ENCODE measurements at regions not wholly inside any gene's neighbourhood (a gene's known extent, or its start where the extent isn't known, plus 50 kb on each side); places are given as distances from the start of the nearest gene placed in this dataset.

GRCh38 chr2:31666878-31667277, 86.1 kb upstream of the SRD5A2 start:
- no peak overlapping the region for H3K23ac ChIP-seq (ENCODE audit: insufficient read length, low read depth, low read length)
- Mint-ChIP-seq H3K36me3 (ENCODE audit: insufficient read depth in 1 of 3, low read depth in 3 of 3) (no peaks in the 10 kb centered on the region), H3K27ac (no peak overlapping the region), H3K9me3 (peaks cover 0 to 10% of the 10 kb centered on the region in 2 experiments; a peak in 1 of 5 replicates), H3K4me1 (no peaks in the 10 kb centered on the region), H3K27me3 (ENCODE audit: low read depth) (no peaks in the 10 kb centered on the region), H3K4me3 (no peak overlapping the region)
- H2BK15ac ChIP-seq (ENCODE audit: low read depth, low read length), result no peak overlapping the region
- H2BK5ac ChIP-seq (ENCODE audit: insufficient read length, low read length), result no peak overlapping the region
- no peak for TF ChIP-seq CTCF (conservative IDR thresholded peaks at IDR 0.05)
- H4K5ac ChIP-seq (ENCODE audit: insufficient read length, low read depth, low read length), result no peak overlapping the region
- no peaks in the 10 kb centered on the region for H3K79me1 ChIP-seq (ENCODE audit: insufficient read depth, low read depth, low read length, poor library complexity, severe bottlenecking)
- no peaks in the 10 kb centered on the region for H3K9me3 ChIP-seq (ENCODE audit: control insufficient read depth, low read depth, low read length)
- DNase-seq, result no peak
- H3K27ac ChIP-seq (ENCODE audit: insufficient read length, low read depth, low read length), result no peak overlapping the region
- H3K14ac ChIP-seq (ENCODE audit: insufficient read depth, low read length), result no peak overlapping the region
- H3K79me2 ChIP-seq (ENCODE audit: insufficient read depth, low read length), result no peaks in the 10 kb centered on the region
- no peak overlapping the region for H2AK5ac ChIP-seq (ENCODE audit: insufficient read length, low read length)
- no peak overlapping the region for H4K8ac ChIP-seq (replicated peaks; ENCODE audit: insufficient read length, low read depth, low read length)
- H3K4me2 ChIP-seq (ENCODE audit: insufficient read depth, insufficient read length, low read length), result no peak overlapping the region
- H2BK20ac ChIP-seq (ENCODE audit: low read depth, low read length, poor library complexity, severe bottlenecking), result no peak overlapping the region
- no peaks in the 10 kb centered on the region for H3K4me1 ChIP-seq (ENCODE audit: insufficient read depth, low read length)
- no CpG with 5 or more reads among the region's 1 CpG for WGBS (ENCODE audit: extremely low coverage, insufficient read length, low lambda C conversion rate)
- no peaks in the 10 kb centered on the region for H3K27me3 ChIP-seq (ENCODE audit: insufficient read depth, low read length)
- H4K91ac ChIP-seq (ENCODE audit: insufficient read length, low read depth, low read length), result no peak overlapping the region
- H3T11ph ChIP-seq (ENCODE audit: low read length), result no peak overlapping the region
- no peaks in the 10 kb centered on the region for H4K20me1 ChIP-seq (ENCODE audit: control insufficient read depth, insufficient read depth, insufficient read length)
- no peak overlapping the region for H3K9ac ChIP-seq (ENCODE audit: extremely low read depth, insufficient read length, low read length)
- H3K23me2 ChIP-seq (ENCODE audit: insufficient read length, low read depth, low read length, poor library complexity, severe bottlenecking), result no peaks in the 10 kb centered on the region
- no peak overlapping the region for H3K4ac ChIP-seq (ENCODE audit: low read depth, low read length)
- H2AFZ ChIP-seq (ENCODE audit: low read length), result no peak overlapping the region
- no peak overlapping the region for H3K56ac ChIP-seq (ENCODE audit: insufficient read length, low read depth, low read length)
- H2BK12ac ChIP-seq (ENCODE audit: insufficient read length, low read depth, low read length), result no peak overlapping the region
- no peak overlapping the region for H2BK120ac ChIP-seq (ENCODE audit: low read depth, low read length, poor library complexity, severe bottlenecking)
- H3K18ac ChIP-seq (ENCODE audit: insufficient read length, low read depth, low read length), result no peak overlapping the region

Measured in H9 (cell line).